Smooth muscle cell (in vitro differentiated cells): ENCODE measurements at regions not wholly inside any gene's neighbourhood (a gene's known extent, or its start where the extent isn't known, plus 50 kb on each side); places are given as distances from the start of the nearest gene placed in this dataset.

Source experiments
- DNase-seq: peaks from one replicate; lab custom pipeline; 2025; ENCODE audit not compliant: unreplicated experiment; lab: John Stamatoyannopoulos, UW
- H2AFZ ChIP-seq: fragments of 200-600 bp; sonication (generic); 2 replicates; pipeline ENCODE4 v1.6.0; 2016; ENCODE audit warnings: antibody characterized with exemption, low read depth, mild to moderate bottlenecking
- H3F3A ChIP-seq: fragments of 200-600 bp; sonication (generic); 2 replicates; pipeline ENCODE4 v1.6.0; 2017; ENCODE audit warnings: antibody characterized with exemption, low read depth
- H3K27ac ChIP-seq: fragments of 200-600 bp; sonication (generic); 2 replicates; pipeline ENCODE4 v1.5.1; 2016; ENCODE audit warnings: low read depth, mild to moderate bottlenecking
- H3K27me3 ChIP-seq: fragments of 200-600 bp; sonication (generic); 2 replicates; pipeline ENCODE4 v1.6.1; 2016; ENCODE audit warnings: low read depth, mild to moderate bottlenecking
- H3K36me3 ChIP-seq: fragments of 200-600 bp; sonication (generic); 2 replicates; pipeline ENCODE4 v1.5.1; 2016; ENCODE audit warnings: low read depth
- H3K4me1 ChIP-seq: fragments of 200-600 bp; sonication (generic); 2 replicates; pipeline ENCODE4 v1.5.1; 2016; ENCODE audit warnings: low read depth
- H3K4me2 ChIP-seq: fragments of 200-600 bp; sonication (generic); 2 replicates; pipeline ENCODE4 v1.6.0; 2016; ENCODE audit warnings: mild to moderate bottlenecking
- H3K4me3 ChIP-seq: fragments of 200-600 bp; sonication (generic); 2 replicates; pipeline ENCODE4 v1.5.1; 2016; ENCODE audit warnings: mild to moderate bottlenecking
- H3K79me2 ChIP-seq: fragments of 200-600 bp; sonication (generic); 2 replicates; pipeline ENCODE4 v1.6.0; 2016; ENCODE audit warnings: low read depth, mild to moderate bottlenecking
- H3K9ac ChIP-seq: fragments of 200-600 bp; sonication (generic); 2 replicates; pipeline ENCODE4 v1.6.0; 2016; ENCODE audit warnings: low read depth
- H3K9me3 ChIP-seq: fragments of 200-600 bp; sonication (generic); replicated peaks from 2 replicates; pipeline ENCODE4 v1.5.1; 2016; ENCODE audit warnings: low read depth
- H4K20me1 ChIP-seq: fragments of 200-600 bp; sonication (generic); 2 replicates; pipeline ENCODE4 v1.6.0; 2016; ENCODE audit warnings: low read depth
- CTCF ChIP-seq: fragments of 200-600 bp; sonication (generic); IDR thresholded peaks from 2 replicates; pipeline ENCODE4 v1.5.1; 2017; ENCODE audit warnings: borderline replicate concordance, mild to moderate bottlenecking, antibody characterized with exemption; ENCODE audit not compliant: insufficient read depth, poor library complexity, severe bottlenecking
- WGBS: methylation state at CpG from one replicate; pipeline ENCODE4 v1.1.7; 2016; ENCODE audit warnings: low lambda C conversion rate; 5-methylcytosine and 5-hydroxymethylcytosine counted together

GRCh38 chr2:81061016-81061415 lies 756.5 kb upstream of the LRRTM1 start:
- no peak overlapping the region for H3K27ac ChIP-seq
- no peaks in the 10 kb centered on the region for H3K4me1 ChIP-seq
- no peaks in the 10 kb centered on the region for H3K27me3 ChIP-seq
- WGBS: 28% methylated on average over 2 of the region's 2 CpGs
- no peak overlapping the region for H2AFZ ChIP-seq
- H3K4me3 ChIP-seq: no peak overlapping the region
- H3K4me2 ChIP-seq: no peak overlapping the region
- DNase-seq: no peak
- H3K36me3 ChIP-seq: no peaks in the 10 kb centered on the region
- H3K79me2 ChIP-seq: no peaks in the 10 kb centered on the region
- TF ChIP-seq CTCF: no peak
- H3K9me3 ChIP-seq: peaks cover 4% of the 10 kb centered on the region
- no peaks in the 10 kb centered on the region for H4K20me1 ChIP-seq
- no peaks in the 10 kb centered on the region for H3F3A ChIP-seq
- no peak overlapping the region for H3K9ac ChIP-seq

GRCh38 chr2:81050580-81051095 lies 746.1 kb upstream of the LRRTM1 start:
- H3K4me1 ChIP-seq: no peaks in the 10 kb centered on the region
- H3K27ac ChIP-seq: no peak overlapping the region
- no peak overlapping the region for H3K4me3 ChIP-seq
- H3F3A ChIP-seq: no peaks in the 10 kb centered on the region
- no peak for TF ChIP-seq CTCF
- no peaks in the 10 kb centered on the region for H3K27me3 ChIP-seq
- 67% methylated on average over 4 of the region's 4 CpGs for WGBS
- no peaks in the 10 kb centered on the region for H3K79me2 ChIP-seq
- no peaks in the 10 kb centered on the region for H3K9me3 ChIP-seq
- H4K20me1 ChIP-seq: no peaks in the 10 kb centered on the region
- H3K9ac ChIP-seq: no peak overlapping the region
- DNase-seq: no peak
- H2AFZ ChIP-seq: no peak overlapping the region
- no peaks in the 10 kb centered on the region for H3K36me3 ChIP-seq
- no peak overlapping the region for H3K4me2 ChIP-seq

GRCh38 chr2:81043681-81044080 lies 739.1 kb upstream of the LRRTM1 start:
- no peak overlapping the region for H3K27ac ChIP-seq
- H3K4me3 ChIP-seq: no peak overlapping the region
- 45% methylated on average over 1 of the region's 1 CpG for WGBS
- no peaks in the 10 kb centered on the region for H3K79me2 ChIP-seq
- H3K27me3 ChIP-seq: no peaks in the 10 kb centered on the region
- no peaks in the 10 kb centered on the region for H3K9me3 ChIP-seq
- no peak for DNase-seq
- H3K9ac ChIP-seq: no peak overlapping the region
- no peaks in the 10 kb centered on the region for H3K4me1 ChIP-seq
- no peak overlapping the region for H2AFZ ChIP-seq
- no peaks in the 10 kb centered on the region for H4K20me1 ChIP-seq
- H3K36me3 ChIP-seq: no peaks in the 10 kb centered on the region
- no peak overlapping the region for H3K4me2 ChIP-seq
- H3F3A ChIP-seq: no peaks in the 10 kb centered on the region
- TF ChIP-seq CTCF: no peak

GRCh38 chr2:81007104-81007503 lies 702.6 kb upstream of the LRRTM1 start:
- Histone ChIP-seq H3K9ac (no peak overlapping the region), H3K79me2 (no peaks in the 10 kb centered on the region), H2AFZ (no peak overlapping the region), H3K4me2 (no peak overlapping the region), H3K36me3 (no peaks in the 10 kb centered on the region), H4K20me1 (no peaks in the 10 kb centered on the region), H3K27me3 (no peaks in the 10 kb centered on the region), H3K9me3 (peaks cover 4% of the 10 kb centered on the region), H3K27ac (no peak overlapping the region), H3K4me3 (no peak overlapping the region), H3K4me1 (no peaks in the 10 kb centered on the region), H3F3A (no peaks in the 10 kb centered on the region)
- 62% methylated on average over 2 of the region's 2 CpGs for WGBS
- DNase-seq: no peak
- TF ChIP-seq CTCF: no peak
